ENCODE measurements at regions not wholly inside any gene's neighbourhood (a gene's known extent, or its start where the extent isn't known, plus 50 kb on each side); places are given as distances from the start of the nearest gene placed in this dataset.

- Mint-ChIP-seq H3K9me3 (ENCODE audit: unreplicated experiment) (no peaks in the 10 kb centered on the region), H3K4me3 (ENCODE audit: unreplicated experiment) (no peak overlapping the region), H3K27ac (ENCODE audit: low read depth, unreplicated experiment) (no peak overlapping the region), H3K36me3 (ENCODE audit: insufficient read depth, unreplicated experiment) (no peaks in the 10 kb centered on the region), H3K4me1 (ENCODE audit: insufficient read depth, unreplicated experiment) (peaks cover 5% of the 10 kb centered on the region), H3K27me3 (ENCODE audit: insufficient read depth, unreplicated experiment) (no peaks in the 10 kb centered on the region)
- ChIA-PET POLR2A (no interaction called here), CTCF (interaction anchor here (0.6 to 0.7 kb wide), 2 partner anchors 11 to 549 kb away, joined by 3 read pairs; no protein-coding TSS in a partner anchor)
- DNase-seq (ENCODE audit: unreplicated experiment) = no peak
- TF ChIP-seq CTCF (IDR thresholded peaks at IDR 0.05; ENCODE audit: unreplicated experiment) = no peak
- intact Hi-C loops (cut with micrococcal nuclease) = no loop called here
- no TSS peak for BruUV-seq (replicated peaks)
Observed at GRCh38 chr5:88374391-88374790, 105.7 kb upstream of the TMEM161B start.

GRCh38 chr5:88370824-88371223, 102.2 kb upstream of the TMEM161B start:
- ChIA-PET POLR2A (no interaction called here), CTCF (interaction anchor here (0.7 kb wide), 1 partner anchor 321 kb away, joined by 3 read pairs; no protein-coding TSS in a partner anchor)
- no peak for DNase-seq (ENCODE audit: unreplicated experiment)
- H3K9me3 Mint-ChIP-seq (ENCODE audit: unreplicated experiment) = no peaks in the 10 kb centered on the region
- H3K4me3 Mint-ChIP-seq (ENCODE audit: unreplicated experiment) = no peak overlapping the region
- BruUV-seq (replicated peaks) = no TSS peak
- no peaks in the 10 kb centered on the region for H3K36me3 Mint-ChIP-seq (ENCODE audit: insufficient read depth, unreplicated experiment)
- no peaks in the 10 kb centered on the region for H3K4me1 Mint-ChIP-seq (ENCODE audit: insufficient read depth, unreplicated experiment)
- intact Hi-C loops (cut with micrococcal nuclease) = no loop called here
- H3K27me3 Mint-ChIP-seq (ENCODE audit: insufficient read depth, unreplicated experiment) = no peaks in the 10 kb centered on the region
- no peak overlapping the region for H3K27ac Mint-ChIP-seq (ENCODE audit: low read depth, unreplicated experiment)
- no peak for TF ChIP-seq CTCF (IDR thresholded peaks at IDR 0.05; ENCODE audit: unreplicated experiment)

- H3K36me3 Mint-ChIP-seq (ENCODE audit: insufficient read depth, unreplicated experiment) = no peaks in the 10 kb centered on the region
- CTCF ChIA-PET = no interaction called here
- intact Hi-C loops (cut with micrococcal nuclease) = no loop called here
Observed at GRCh38 chr5:88368201-88368600, 99.6 kb upstream of the TMEM161B start.

GRCh38 chr5:88364991-88365390, 96.3 kb upstream of the TMEM161B start:
- intact Hi-C loops (cut with micrococcal nuclease) = no loop called here
- POLR2A ChIA-PET = no interaction called here
- Mint-ChIP-seq H3K36me3 (ENCODE audit: insufficient read depth, unreplicated experiment) (peaks cover 10% of the 10 kb centered on the region), H3K27me3 (ENCODE audit: insufficient read depth, unreplicated experiment) (no peaks in the 10 kb centered on the region), H3K4me1 (ENCODE audit: insufficient read depth, unreplicated experiment) (no peaks in the 10 kb centered on the region), H3K9me3 (ENCODE audit: unreplicated experiment) (no peaks in the 10 kb centered on the region), H3K4me3 (ENCODE audit: unreplicated experiment) (no peak overlapping the region), H3K27ac (ENCODE audit: low read depth, unreplicated experiment) (peak overlapping the region; percentile 42)
- TF ChIP-seq CTCF (IDR thresholded peaks at IDR 0.05; ENCODE audit: unreplicated experiment) = no peak
- BruUV-seq (replicated peaks) = no TSS peak
- CTCF ChIA-PET = interaction anchor here (0.6 kb wide), 2 partner anchors 26 to 125 kb away, joined by 4 read pairs; no protein-coding TSS in a partner anchor
- DNase-seq (ENCODE audit: unreplicated experiment) = no peak

More at GRCh38 chr5:88368201-88368600, 99.6 kb upstream of the TMEM161B start:
- Mint-ChIP-seq H3K27me3 (ENCODE audit: insufficient read depth, unreplicated experiment) (no peaks in the 10 kb centered on the region), H3K4me3 (ENCODE audit: unreplicated experiment) (no peak overlapping the region), H3K9me3 (ENCODE audit: unreplicated experiment) (no peaks in the 10 kb centered on the region), H3K27ac (ENCODE audit: low read depth, unreplicated experiment) (no peak overlapping the region), H3K4me1 (ENCODE audit: insufficient read depth, unreplicated experiment) (no peaks in the 10 kb centered on the region)
- BruUV-seq (replicated peaks) = no TSS peak
- POLR2A ChIA-PET = no interaction called here
- no peak for DNase-seq (ENCODE audit: unreplicated experiment)
- TF ChIP-seq CTCF (IDR thresholded peaks at IDR 0.05; ENCODE audit: unreplicated experiment) = no peak

All from MCF 10A (cell line).